ENCODE measurements at regions not wholly inside any gene's neighbourhood (a gene's known extent, or its start where the extent isn't known, plus 50 kb on each side); places are given as distances from the start of the nearest gene placed in this dataset.
A peak's percentile ranks its signal among the peaks of the same experiment; 100 is the strongest.

DNA sequence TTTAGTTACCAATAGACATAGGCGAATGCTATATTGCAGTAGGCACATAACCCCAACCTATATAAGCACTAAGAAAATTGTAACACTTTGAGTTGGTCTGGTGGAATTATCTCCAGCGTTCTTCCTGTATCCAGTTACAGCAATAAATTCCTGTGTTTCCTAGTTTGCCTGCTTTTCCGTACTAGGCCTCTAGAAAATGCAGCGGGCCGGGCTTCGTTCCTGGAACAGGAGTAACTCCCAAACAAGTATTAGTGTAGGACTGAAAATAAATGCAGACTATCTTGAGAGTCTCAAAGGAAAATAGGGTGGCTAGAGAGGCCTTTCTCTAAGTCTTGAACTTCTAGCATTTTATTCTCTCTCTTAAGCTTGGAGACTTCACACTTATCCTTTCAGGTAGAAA lies 159.8 kb downstream of the OR13H1 start:
- no peak for DNase-seq (ENCODE audit: low read depth in 4 of 4, low spot score in 1 of 4)

DNA sequence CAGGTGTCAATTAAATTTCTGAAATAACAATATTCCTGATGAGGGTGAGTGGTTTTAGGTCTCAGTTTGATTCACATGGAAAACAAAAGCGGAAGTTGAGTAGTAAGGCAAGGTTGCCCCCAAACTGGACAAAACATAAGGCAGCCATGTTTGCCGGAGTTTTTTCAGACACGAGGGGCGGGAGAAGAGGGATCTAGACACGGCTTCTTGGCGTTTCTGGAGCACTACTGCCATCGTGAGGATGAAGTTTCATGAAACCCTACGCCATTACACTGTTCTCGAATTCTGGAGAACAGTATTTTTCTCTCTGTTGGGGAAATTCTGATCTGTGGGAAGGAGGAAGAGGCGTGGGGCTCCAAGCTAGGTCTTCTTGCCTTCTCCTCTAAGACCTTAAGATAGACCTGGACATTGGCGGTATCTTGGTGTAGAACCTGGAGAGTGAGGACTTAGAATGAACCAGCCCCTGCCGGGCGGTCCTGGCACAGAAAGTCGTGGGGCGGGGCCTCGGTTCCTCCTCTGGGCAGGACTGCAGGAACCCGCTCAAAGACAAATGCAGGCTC lies 160.3 kb downstream of the OR13H1 start:
- peak in 1 of 4 experiments; percentile 82 for DNase-seq (ENCODE audit: low read depth in 4 of 4, low spot score in 1 of 4)

DNA sequence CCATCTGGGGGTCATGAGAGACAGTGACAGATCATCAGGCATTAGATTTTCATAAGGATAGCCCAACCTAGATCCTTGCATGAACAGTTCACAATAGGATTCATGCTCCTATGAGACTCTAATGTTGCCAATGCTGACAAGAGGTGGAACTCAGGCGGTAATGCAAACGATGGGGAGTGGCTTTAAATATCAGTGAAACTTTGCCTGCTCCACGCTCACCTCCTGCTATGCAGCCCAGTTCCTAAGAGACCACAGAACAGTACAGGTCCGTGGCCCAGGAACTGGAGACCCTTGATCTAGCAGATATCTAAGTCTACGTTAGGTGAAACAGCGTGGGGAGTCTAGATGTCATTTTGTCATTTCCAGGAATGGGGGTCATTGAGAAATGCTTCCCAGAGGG lies 165.7 kb downstream of the OR13H1 start:
- no peak for DNase-seq (ENCODE audit: low read depth in 4 of 4, low spot score in 1 of 4)

DNA sequence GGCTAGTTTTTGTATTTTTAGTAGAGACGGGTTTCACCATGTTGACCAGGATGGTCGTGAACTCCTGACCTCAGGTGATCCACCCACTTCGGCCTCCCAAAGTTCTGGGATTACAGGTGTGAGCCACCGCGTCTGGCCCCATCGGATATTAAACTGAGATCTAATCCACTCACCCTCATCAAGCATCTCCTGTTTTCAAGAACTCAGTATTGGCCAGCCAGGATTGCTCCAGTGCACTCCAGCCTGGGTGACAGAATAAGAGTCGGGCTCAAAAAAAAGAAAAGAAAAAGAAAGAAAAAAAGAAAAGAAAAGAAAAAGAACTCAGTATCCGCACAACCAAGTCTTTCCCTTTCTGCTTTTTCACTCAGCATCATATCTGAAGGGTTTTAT lies 167.6 kb downstream of the OR13H1 start:
- no peak for DNase-seq (ENCODE audit: low read depth in 4 of 4, low spot score in 1 of 4)

DNA sequence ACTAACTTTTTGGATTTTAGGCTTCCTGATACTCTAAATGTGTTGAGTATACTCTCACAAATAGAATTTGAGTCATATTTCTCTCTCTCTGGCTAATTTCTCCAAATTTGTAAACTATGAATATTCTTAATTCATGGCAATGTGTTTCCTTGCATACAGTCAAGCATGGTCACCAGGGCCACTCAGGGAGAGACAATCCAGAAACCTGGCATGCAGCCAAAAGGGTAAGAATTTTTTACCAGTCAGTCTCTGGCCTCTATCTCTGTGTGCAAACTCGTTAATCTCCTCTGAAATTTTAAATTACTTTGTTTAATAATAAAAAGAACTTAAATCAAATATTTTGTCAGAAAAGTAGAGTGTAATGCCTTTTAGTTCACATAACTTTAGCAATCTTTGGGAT lies 179.8 kb downstream of the OR13H1 start:
- DNase-seq (ENCODE audit: low read depth in 4 of 4, low spot score in 1 of 4) = no peak

DNA sequence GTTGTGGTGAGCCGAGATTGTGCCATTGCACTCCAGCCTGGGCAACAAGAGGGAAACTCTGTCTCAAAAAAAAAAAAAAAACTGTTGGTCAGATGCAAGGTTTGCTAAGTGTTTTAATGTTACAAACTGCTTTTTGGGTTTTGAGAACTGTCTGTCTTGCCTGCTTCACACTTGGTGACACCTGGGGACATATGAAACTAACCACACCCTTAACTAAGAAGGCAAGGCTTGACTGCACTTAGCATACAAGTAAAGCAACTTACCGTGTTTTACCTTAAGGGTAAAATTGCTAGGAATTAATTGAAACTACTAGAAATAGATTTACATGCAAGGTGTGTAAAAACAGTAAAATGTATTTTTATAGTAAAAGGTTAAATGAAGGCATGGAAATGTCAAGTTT lies 180.4 kb downstream of the OR13H1 start:
- DNase-seq (ENCODE audit: low read depth in 4 of 4, low spot score in 1 of 4) = no peak

DNA sequence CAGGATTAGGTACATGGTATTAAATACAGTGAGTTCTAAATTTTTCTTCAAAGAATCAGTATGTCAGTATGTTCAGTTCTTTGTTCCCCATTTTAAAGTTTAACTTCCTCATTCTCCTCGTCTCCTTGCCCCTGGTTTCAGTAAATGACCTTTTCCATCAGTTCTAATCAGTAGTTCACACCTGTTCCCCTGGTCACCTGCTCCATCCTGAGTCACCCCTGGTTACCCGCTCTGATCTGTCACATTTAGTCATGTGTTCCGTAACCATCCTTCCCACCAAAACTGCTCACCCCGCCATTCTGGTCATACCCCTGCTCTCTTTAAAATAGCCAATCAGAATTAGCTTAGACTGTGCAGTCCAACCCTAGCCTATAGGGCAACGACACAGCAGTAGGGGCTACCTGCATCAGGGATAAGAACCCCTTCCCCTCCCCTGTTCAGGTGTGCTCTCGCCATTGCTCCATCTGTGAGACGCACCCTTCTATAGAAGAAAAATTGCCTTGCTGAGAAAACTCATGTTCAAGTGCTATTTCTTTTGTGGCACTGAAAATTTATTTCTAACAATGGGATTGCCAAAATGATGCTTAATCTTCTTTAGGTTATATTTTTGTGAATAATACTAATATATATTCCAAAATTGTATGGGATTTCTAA lies 181.3 kb downstream of the OR13H1 start:
- DNase-seq (ENCODE audit: low read depth in 4 of 4, low spot score in 1 of 4) = no peak

DNA sequence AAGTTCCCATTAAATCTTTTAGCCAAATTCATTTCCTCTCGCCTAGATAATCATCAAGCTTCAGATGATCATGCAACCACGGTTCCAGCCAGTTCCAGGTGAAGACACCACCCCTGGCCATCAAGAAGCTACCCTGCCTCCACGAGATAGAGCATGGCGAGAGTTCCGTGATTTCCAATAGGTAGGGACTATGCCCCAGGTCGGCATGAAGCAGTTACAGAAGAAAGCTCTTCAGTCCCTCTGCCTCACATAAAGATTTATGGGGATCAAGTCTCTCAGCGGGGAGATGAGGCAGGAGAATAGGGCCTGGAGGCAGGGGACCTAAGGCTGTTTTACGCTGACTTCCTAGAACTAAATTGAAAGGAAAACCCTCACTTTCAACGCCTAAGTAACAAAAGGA lies 183.9 kb downstream of the OR13H1 start:
- DNase-seq (ENCODE audit: low read depth in 4 of 4, low spot score in 1 of 4) = no peak

DNA sequence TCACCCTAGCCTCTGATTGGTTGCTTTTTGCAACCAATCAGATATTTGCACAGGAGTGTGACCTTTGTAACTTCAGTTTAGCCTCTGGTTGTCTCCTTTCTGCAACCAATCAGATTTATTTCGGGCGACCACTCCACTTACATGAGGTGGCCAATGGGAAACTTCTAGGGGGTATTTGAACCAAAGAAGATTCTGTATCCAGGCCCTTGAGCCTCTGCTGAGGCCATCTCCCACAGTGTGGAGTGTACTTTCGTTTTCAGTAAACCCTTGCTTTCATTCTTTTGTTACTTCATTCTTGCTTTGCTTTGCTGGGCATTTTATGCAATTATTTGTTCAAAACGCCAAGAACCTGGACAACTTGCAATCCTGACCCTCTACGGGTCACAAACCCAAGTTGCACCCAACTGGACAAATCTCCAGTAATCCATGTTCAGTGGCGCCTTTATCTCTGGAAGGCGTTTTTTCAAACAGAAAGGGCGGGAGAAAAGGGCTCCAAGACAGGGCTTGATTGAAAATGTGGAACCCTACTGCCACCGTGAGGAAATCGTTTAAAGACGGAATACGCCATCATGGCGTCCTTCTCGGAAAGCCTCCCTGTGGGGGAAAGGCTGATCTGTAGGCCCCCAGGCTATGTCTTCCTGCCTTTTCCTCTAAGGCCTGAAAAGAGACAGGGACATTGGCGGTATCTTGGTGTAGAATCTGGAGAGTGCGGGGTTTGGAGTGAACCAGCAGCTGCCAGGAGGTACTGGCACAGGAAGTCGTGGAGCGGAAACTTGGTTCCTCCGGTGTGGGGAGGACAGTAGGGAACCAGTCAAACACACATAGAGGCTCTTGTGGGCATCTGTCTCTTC lies 184.6 kb downstream of the OR13H1 start:
- peak in 1 of 4 experiments; percentile 65 for DNase-seq (ENCODE audit: low read depth in 4 of 4, low spot score in 1 of 4)

DNA sequence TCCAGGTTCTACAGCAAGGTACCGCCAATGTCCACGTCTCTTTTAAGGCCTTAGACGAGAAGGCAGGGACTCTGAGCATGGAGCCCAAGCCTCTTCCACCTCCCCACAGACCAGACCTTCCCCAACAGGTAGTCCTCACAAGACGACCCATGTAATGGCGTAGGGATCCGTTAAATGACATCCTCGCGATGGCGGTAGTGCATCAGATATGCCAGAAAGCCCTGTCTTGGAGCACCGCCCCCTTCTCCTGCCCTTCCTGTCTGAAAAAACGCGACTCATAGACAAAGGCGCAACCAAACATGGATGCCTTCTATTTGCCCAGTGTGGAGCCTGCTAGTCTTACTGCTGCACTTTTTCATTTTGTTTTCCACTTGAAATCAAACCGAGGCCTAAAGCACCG lies 185.4 kb downstream of the OR13H1 start:
- peak in 1 of 4 experiments; percentile 49 for DNase-seq (ENCODE audit: low read depth in 4 of 4, low spot score in 1 of 4)

DNA sequence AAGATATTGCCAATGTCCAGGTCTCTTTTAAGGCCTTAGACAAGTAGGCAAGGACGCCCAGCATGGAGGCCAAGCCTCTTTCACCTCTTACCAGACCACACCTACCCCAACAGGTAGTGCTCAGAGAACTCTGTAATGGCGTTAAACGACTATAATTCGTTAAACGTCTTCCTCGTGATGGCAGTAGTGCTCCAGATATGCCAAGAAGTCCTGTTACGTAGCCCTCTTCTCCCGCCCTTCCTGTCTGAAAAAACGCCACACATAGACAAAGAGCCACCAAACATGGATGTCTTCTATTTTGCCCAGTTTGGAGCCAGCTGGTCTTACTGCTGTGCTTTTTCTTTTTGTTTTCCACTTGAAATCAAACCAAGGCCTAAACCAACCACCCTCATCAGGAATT lies 190.7 kb downstream of the OR13H1 start:
- DNase-seq (ENCODE audit: low read depth in 4 of 4, low spot score in 1 of 4) = peak in 1 of 4 experiments; percentile 40

DNA sequence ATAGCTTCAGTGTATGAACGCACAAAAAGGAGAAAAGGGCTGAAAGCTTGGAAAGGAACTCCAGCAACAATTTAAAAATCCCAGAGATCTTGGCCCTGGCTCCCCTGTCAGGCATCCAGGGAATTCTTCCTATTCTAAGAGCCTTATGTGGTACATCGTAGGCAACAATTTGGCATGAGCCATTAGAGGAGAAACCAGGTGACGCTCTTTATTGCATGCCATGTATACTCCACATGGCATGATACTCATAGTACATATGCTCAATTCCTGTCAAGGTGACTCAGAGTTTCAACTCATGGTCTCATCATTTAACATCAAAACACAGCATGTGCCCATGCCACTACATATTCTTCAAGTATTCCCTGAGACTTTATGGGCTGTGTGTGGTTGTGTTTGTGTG lies 191.3 kb downstream of the OR13H1 start:
- DNase-seq (ENCODE audit: low read depth in 4 of 4, low spot score in 1 of 4) = no peak

DNA sequence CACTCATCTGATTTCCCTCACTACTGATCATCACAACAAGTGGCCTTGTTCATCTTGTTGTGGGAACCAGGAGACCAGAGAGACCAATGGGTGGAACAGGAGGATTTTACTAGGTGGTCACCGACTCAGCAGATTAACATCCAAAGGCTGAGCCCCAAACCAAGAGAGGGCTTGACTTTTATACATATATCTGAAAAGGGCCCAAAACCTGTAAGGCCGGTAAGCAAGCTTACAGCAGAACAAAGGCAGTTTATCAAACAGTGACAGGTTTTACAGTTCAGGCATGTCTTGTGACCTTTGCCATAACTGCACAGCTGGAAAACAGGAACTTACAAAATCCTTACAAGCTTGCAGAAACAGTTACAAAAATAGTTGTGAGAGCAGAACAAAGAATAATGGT lies 195.9 kb downstream of the OR13H1 start:
- no peak for DNase-seq (ENCODE audit: low read depth in 4 of 4, low spot score in 1 of 4)

DNA sequence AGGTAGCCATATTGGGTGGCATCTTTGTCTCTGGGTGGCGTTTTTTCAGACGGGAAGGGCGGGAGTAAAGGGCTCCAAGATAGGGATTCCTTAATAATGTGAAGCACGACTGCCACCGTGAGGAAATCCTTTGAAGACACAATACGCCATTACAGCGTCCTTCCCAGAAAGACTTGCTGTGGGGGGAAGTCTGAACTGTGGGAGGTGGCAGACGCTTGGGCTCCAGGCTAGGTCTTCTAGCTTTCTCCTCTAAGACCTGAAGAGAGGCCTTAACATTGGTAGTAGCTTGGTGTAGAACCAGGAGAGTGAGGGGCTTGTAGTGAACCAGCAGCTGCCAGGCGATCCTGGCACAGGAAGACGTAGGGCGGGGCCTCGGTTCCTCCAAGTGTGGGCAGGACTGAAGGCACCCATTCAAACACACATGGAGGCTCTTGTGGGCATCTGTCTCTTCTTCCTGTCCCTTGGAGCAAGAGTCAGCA lies 197.3 kb downstream of the OR13H1 start:
- DNase-seq (ENCODE audit: low read depth in 4 of 4, low spot score in 1 of 4) = peak in 1 of 4 experiments; percentile 62

DNA sequence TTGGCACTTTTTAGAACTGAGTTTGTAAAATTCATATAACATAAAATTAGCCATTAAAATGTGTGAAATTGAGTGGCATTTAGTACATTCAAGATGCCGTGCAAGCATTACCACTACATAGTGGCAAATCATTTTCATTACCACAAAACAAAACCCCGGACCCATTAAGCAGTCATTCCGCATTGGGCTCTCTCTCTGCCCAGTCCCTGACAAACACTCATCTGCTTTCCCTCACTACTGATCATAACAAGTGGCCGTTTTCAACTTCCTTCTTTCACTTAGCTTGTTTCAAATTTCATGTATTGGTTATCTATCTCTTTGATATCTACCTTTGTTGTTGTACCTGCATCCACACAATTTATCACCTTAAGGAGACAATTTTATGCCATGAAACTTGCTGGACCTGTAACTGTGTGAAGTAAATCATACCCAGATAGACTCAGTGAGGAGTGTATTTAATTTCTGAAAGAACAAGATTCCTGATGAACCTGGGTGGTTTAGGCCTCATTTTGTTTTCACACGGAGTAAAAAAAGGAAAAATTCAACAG lies 202.1 kb downstream of the OR13H1 start:
- DNase-seq (ENCODE audit: low read depth in 4 of 4, low spot score in 1 of 4) = no peak

DNA sequence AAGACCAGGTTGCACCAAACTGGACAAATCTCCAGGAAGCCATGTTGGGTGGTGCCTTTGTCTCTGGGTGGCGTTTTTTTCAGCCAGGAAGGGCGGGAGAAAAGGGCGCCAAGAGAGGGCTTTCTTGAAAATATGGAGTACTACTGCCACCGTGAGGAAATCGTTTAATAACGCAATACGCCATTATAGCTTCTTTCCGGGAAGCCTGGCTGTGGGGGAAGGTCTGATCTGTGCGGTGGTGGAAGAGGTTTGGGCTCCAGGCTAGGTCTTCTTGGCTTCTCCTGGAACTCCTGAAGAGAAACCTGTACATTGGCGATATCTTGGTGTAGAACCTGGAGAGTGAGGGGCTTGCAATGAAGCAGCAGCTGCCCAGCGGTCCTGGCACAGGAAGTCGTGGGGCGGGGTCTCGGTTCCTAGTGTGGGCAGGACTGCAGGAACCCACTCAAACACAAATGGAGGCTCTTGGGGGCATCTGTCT lies 202.7 kb downstream of the OR13H1 start:
- DNase-seq (ENCODE audit: low read depth in 4 of 4, low spot score in 1 of 4) = peak in 1 of 4 experiments; percentile 57

DNA sequence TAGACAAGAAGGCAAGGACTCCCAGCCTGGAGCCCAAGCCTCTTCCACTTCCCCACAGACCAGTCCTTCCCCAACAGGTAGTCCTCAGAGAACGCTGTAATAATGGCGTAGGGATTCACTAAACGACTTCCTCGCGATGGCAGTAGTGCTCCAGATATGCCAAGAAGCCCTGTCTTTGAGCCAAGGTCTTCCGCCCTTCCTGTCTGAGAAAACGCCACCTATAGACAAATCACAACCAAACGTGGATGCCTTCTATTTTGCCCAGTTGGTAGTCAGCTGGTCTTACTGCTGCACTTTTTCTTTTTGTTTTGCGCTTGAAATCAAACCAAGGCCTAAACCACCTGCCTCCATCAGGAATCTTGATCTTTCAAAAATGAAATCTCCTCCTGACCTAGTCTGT lies 203.3 kb downstream of the OR13H1 start:
- DNase-seq (ENCODE audit: low read depth in 4 of 4, low spot score in 1 of 4) = peak in 1 of 4 experiments; percentile 37

DNA sequence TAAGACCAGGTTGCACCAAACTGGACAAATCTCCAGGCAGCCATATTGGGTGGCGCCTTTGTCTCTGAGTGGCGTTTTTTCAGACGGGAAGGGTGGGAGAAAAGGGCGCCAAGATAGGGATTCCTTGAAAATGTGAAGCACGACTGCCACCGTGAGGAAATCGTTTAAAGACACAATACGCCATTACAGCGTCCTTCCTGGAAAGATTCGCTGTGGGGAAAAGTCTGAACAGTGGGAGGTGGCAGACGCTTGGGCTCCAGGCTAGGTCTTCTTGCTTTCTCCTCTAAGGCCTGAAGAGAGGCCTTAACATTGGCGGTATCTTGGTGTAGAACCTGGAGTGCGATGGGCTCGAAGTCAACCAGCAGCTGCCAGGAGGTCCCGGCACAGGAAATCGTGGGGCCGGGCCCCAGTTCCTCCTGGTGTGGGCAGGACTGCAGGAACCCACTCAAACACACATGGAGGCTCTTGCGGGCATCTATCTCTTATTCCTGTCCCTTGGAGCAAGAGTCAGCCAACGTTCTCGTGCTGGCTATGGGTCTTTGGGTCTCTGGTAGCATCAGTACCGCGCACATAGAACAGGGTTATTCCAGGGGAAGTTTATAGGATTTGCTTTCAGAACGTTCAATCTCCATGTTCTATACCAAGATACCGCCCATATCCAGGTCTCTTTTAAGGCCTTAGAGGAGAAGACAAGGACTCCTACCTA lies 208.8 kb downstream of the OR13H1 start:
- DNase-seq (ENCODE audit: low read depth in 4 of 4, low spot score in 1 of 4) = peak in 1 of 4 experiments; percentile 54

DNA sequence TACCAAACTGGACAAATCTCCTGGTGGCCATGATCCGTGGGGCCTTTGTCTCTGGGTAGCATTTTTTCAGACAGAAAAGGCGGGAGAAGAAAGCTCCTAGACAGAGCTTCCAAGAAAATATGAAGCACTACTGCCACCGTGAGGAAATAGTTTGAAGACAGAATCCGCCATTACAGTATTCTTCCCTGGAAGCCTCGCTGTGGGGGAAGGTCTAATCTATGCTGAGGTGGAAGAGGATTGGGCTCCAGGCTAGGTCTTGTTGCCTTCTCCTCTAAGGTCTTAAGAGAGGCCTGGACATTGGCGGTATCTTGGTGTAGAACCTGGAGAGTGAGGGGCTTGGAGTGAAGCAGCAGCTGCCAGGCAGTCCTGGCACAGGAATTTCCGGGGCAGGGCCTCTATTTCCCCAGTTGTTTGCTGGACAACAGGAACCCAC lies 218.9 kb downstream of the OR13H1 start:
- DNase-seq (ENCODE audit: low read depth in 4 of 4, low spot score in 1 of 4) = no peak

DNA sequence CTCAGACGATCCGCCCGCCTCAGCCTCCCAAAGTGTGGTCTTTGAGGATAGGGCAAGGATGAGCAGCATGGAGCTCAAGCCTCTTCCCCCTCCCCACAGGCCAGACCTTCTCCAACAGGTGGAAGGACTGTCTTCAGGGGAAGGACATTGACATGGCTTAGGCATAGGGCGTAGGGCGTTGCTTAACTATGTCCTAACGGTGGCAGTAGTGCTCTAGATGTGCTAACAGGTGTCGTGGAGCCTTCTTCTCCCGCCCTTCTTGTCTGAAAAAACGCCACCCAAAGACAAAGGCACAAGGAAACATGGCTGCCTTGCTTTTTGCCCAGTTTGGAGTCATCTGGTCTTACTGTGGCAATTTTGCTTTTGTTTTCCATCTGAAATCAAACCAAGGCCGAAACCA lies 219.8 kb downstream of the OR13H1 start:
- DNase-seq (ENCODE audit: low read depth in 4 of 4, low spot score in 1 of 4) = peak in 1 of 4 experiments; percentile 53

DNA sequence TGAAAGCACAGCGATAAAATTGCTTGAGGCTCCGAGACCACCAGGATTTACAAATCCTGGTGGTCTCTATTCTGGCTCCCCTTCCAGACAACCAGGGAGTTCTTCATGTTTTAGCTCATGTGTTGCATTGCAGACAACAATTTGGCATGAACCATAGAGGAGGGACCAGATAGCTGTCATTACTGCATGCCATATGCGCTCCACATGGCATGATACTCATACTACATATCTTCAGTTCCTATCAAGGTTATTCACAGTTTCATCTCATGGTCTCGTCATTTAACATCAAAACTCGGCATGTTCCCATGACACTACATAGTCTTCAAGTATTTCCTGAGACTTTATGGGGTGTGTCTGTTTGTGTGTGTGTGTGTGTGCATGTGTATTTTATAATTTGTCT lies 220.3 kb downstream of the OR13H1 start:
- DNase-seq (ENCODE audit: low read depth in 4 of 4, low spot score in 1 of 4) = no peak
